HCT116 (cell line): ENCODE measurements at regions not wholly inside any gene's neighbourhood (a gene's known extent, or its start where the extent isn't known, plus 50 kb on each side); places are given as distances from the start of the nearest gene placed in this dataset.

Source experiments
- RAD21 ChIP-seq: IDR thresholded peaks from 2 replicates; pipeline ENCODE4 v1.6.1; 2012; ENCODE audit warnings: low read depth, mild to moderate bottlenecking
- TCF7L2 ChIP-seq: IDR thresholded peaks from 2 replicates; pipeline ENCODE4 v1.7.0; 2011; ENCODE audit warnings: borderline replicate concordance, inconsistent platforms; ENCODE audit not compliant: insufficient read depth, insufficient read length; ENCODE audit errors: extremely low read depth
- ZNF274 ChIP-seq: fragments of 200-500 bp; sonication (Bioruptor generic); IDR thresholded peaks from 2 replicates; pipeline ENCODE4 v1.6.1; 2014; ENCODE audit warnings: mild to moderate bottlenecking, low read depth, low read length, inconsistent platforms

DNA sequence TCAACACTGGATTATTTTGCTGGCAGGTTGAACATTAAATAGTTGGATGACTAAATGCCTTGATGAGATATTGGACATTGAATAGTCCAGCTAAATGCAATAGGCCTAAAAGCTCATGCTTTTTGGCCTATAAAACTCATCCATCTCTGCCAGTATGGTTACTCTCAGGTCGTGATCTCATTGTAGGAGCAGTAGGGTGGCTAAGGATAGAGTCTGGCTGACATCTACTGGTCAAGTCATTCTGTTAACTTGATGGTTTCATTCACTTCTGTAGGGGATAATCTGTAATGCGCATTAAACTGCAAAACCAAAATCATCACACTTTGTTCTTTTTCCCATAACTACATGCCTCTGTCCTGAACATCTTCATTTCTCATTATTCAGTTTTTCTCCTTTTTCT is 227.0 kb downstream of the DKK2 start:
- TF ChIP-seq ZNF274 (no peak), RAD21 (peak; percentile 75), TCF7L2 (no peak)
